NT2/D1 (cell line): ENCODE measurements at regions not wholly inside any gene's neighbourhood (a gene's known extent, or its start where the extent isn't known, plus 50 kb on each side); places are given as distances from the start of the nearest gene placed in this dataset.

ENCODE experiments used
- YY1 ChIP-seq: IDR thresholded peaks from 2 replicates; pipeline ENCODE4 v1.6.1; 2011; ENCODE audit not compliant: insufficient read length, insufficient read depth
- ZNF274 ChIP-seq: IDR thresholded peaks from 2 replicates; pipeline ENCODE4 v1.6.1; 2011; ENCODE audit warnings: mild to moderate bottlenecking, low read depth, low read length

DNA sequence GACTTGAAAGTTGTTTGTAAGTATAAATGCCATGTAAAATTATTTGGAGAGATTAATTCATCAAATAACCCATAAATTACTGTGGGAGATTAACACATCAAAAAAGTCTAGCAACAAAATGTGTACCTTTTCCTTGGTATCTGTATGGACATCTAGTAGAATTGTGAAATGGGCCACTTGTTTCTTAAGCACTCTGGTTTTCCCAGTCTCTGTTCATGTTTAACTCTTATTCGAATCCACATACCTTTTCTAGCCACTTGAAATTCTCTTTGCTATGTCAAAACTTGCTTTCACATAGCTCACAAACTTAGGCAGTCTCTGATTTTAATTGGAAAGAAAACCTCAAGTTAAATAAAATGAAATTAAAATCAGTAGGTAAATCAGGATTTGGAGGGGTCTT is 470.6 kb downstream of the LMO7 start:
- TF ChIP-seq YY1 (no peak), ZNF274 (no peak)
